ENCODE measurements at regions not wholly inside any gene's neighbourhood (a gene's known extent, or its start where the extent isn't known, plus 50 kb on each side); places are given as distances from the start of the nearest gene placed in this dataset.

GRCh38 chr21:23522751-23523150, 2084.5 kb downstream of the MRPL39 start:
- TF ChIP-seq EP300 (IDR thresholded peaks at IDR 0.05; ENCODE audit: borderline replicate concordance): no peak
- TF ChIP-seq RAD21 (IDR thresholded peaks at IDR 0.05; ENCODE audit: low read depth): no peak
